GM18502 (cell line): ENCODE measurements at regions not wholly inside any gene's neighbourhood (a gene's known extent, or its start where the extent isn't known, plus 50 kb on each side); places are given as distances from the start of the nearest gene placed in this dataset.

Experiments
- ATAC-seq: cut with Tn5 transposase; IDR thresholded peaks from one replicate; pipeline ENCODE4 v1.9.1; 2021; ENCODE audit warnings: mild to moderate bottlenecking; ENCODE audit not compliant: unreplicated experiment, poor library complexity

- ATAC-seq, result no peak
Observed at GRCh38 chr1:219478811-219479210, 134.1 kb downstream of the ZC3H11B start.

GRCh38 chr1:219477861-219478260 lies 135.0 kb downstream of the ZC3H11B start:
- no peak for ATAC-seq

GRCh38 chr1:219476716-219477115 lies 136.2 kb downstream of the ZC3H11B start:
- ATAC-seq, result peak; percentile 47

GRCh38 chr1:219476116-219476515 lies 136.8 kb downstream of the ZC3H11B start:
- peak; percentile 87 for ATAC-seq

- ATAC-seq, result peak; percentile 39
Observed at GRCh38 chr1:219472596-219472995, 140.3 kb downstream of the ZC3H11B start.

GRCh38 chr1:219467524-219467923 lies 145.4 kb downstream of the ZC3H11B start:
- no peak for ATAC-seq

GRCh38 chr1:219466766-219467165 lies 146.1 kb downstream of the ZC3H11B start:
- no peak for ATAC-seq

GRCh38 chr1:219465212-219466093 lies 147.5 kb downstream of the ZC3H11B start:
- ATAC-seq, result peak; percentile 70

GRCh38 chr1:219463636-219464035 lies 149.3 kb downstream of the ZC3H11B start:
- no peak for ATAC-seq

GRCh38 chr1:219461981-219462400 lies 150.9 kb downstream of the ZC3H11B start:
- ATAC-seq, result no peak

GRCh38 chr1:219460896-219461815 lies 151.7 kb downstream of the ZC3H11B start:
- peak; percentile 72 for ATAC-seq

GRCh38 chr1:219460081-219460895 lies 152.6 kb downstream of the ZC3H11B start:
- ATAC-seq, result peak; percentile 33

GRCh38 chr1:219459351-219460080 lies 153.4 kb downstream of the ZC3H11B start:
- ATAC-seq, result no peak

GRCh38 chr1:219446288-219446687 lies 166.6 kb downstream of the ZC3H11B start:
- ATAC-seq, result no peak

GRCh38 chr1:219445864-219446263 lies 167.0 kb downstream of the ZC3H11B start:
- ATAC-seq, result no peak

GRCh38 chr1:219444474-219444873 lies 168.4 kb downstream of the ZC3H11B start:
- no peak for ATAC-seq

GRCh38 chr1:219443763-219444162 lies 169.1 kb downstream of the ZC3H11B start:
- ATAC-seq, result no peak

- ATAC-seq, result no peak
Observed at GRCh38 chr1:219442611-219443061, 170.3 kb downstream of the ZC3H11B start.

GRCh38 chr1:219441884-219442283 lies 171.0 kb downstream of the ZC3H11B start:
- no peak for ATAC-seq
